Endothelial cell (in vitro differentiated cells): ENCODE measurements at regions not wholly inside any gene's neighbourhood (a gene's known extent, or its start where the extent isn't known, plus 50 kb on each side); places are given as distances from the start of the nearest gene placed in this dataset.

Experiments
- DNase-seq: peaks from one replicate; pipeline ENCODE4 v3.0.0; 2021; ENCODE audit warnings: low spot score
- H3K27ac Mint-ChIP-seq: one replicate; pipeline ENCODE4 v1.8.0; 2021; ENCODE audit warnings: mixed read lengths, inconsistent platforms; ENCODE audit not compliant: unreplicated experiment
- H3K27me3 Mint-ChIP-seq: one replicate; pipeline ENCODE4 v1.8.0; 2021; ENCODE audit warnings: mild to moderate bottlenecking, moderate library complexity, mixed read lengths, inconsistent platforms; ENCODE audit not compliant: unreplicated experiment
- H3K36me3 Mint-ChIP-seq: one replicate; pipeline ENCODE4 v1.8.0; 2021; ENCODE audit warnings: mild to moderate bottlenecking, low read depth, mixed read lengths, inconsistent platforms; ENCODE audit not compliant: unreplicated experiment
- H3K4me1 Mint-ChIP-seq: one replicate; pipeline ENCODE4 v1.8.0; 2021; ENCODE audit warnings: mild to moderate bottlenecking, mixed read lengths, inconsistent platforms; ENCODE audit not compliant: unreplicated experiment
- H3K4me3 Mint-ChIP-seq: one replicate; pipeline ENCODE4 v1.8.0; 2021; ENCODE audit warnings: mild to moderate bottlenecking, mixed read lengths, inconsistent platforms; ENCODE audit not compliant: unreplicated experiment
- H3K9me3 Mint-ChIP-seq: one replicate; pipeline ENCODE4 v1.8.0; 2021; ENCODE audit warnings: mixed read lengths, inconsistent platforms; ENCODE audit not compliant: unreplicated experiment
- TF ChIP-seq, protein P1 (sequence below): fragments of 200-600 bp; sonication (generic); IDR thresholded peaks from one replicate; pipeline ENCODE4 v1.5.0; 2021; ENCODE audit warnings: antibody characterized with exemption; ENCODE audit not compliant: unreplicated experiment

- H3K27me3 Mint-ChIP-seq, result no peaks in the 10 kb centered on the region
- no peaks in the 10 kb centered on the region for H3K36me3 Mint-ChIP-seq
- H3K27ac Mint-ChIP-seq, result no peak overlapping the region
- H3K4me3 Mint-ChIP-seq, result no peak overlapping the region
- H3K4me1 Mint-ChIP-seq, result no peaks in the 10 kb centered on the region
- H3K9me3 Mint-ChIP-seq, result no peaks in the 10 kb centered on the region
- peak; percentile 7 for DNase-seq
- TF ChIP-seq, protein P1, sequence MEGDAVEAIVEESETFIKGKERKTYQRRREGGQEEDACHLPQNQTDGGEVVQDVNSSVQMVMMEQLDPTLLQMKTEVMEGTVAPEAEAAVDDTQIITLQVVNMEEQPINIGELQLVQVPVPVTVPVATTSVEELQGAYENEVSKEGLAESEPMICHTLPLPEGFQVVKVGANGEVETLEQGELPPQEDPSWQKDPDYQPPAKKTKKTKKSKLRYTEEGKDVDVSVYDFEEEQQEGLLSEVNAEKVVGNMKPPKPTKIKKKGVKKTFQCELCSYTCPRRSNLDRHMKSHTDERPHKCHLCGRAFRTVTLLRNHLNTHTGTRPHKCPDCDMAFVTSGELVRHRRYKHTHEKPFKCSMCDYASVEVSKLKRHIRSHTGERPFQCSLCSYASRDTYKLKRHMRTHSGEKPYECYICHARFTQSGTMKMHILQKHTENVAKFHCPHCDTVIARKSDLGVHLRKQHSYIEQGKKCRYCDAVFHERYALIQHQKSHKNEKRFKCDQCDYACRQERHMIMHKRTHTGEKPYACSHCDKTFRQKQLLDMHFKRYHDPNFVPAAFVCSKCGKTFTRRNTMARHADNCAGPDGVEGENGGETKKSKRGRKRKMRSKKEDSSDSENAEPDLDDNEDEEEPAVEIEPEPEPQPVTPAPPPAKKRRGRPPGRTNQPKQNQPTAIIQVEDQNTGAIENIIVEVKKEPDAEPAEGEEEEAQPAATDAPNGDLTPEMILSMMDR, result no peak
Observed at GRCh38 chr7:42736931-42737330, 174.9 kb downstream of the C7orf25 start.

DNA sequence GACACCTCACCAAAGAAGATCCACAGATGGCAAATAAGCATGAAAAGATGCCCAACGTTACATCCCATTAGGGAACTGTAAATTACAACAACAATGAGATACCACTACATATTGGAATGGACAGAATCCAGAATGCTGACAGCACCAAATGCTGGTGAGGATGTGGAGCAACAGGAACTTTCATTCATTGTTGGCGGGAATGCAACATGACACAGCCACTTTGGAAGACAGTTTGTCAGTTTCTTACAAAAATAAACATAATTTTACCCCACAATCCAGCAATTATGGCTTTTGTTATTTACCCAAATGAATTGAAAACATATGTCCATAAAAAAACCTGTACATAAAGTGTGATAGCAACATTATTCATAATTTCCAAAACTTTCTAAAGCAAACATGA is 176.8 kb downstream of the C7orf25 start:
- H3K27ac Mint-ChIP-seq, result no peak overlapping the region
- no peak overlapping the region for H3K4me3 Mint-ChIP-seq
- H3K27me3 Mint-ChIP-seq, result no peaks in the 10 kb centered on the region
- no peaks in the 10 kb centered on the region for H3K9me3 Mint-ChIP-seq
- no peaks in the 10 kb centered on the region for H3K4me1 Mint-ChIP-seq
- TF ChIP-seq, protein P1, result no peak
- DNase-seq, result no peak
- H3K36me3 Mint-ChIP-seq, result no peaks in the 10 kb centered on the region

GRCh38 chr7:42734568-42734967 is 177.3 kb downstream of the C7orf25 start:
- H3K27me3 Mint-ChIP-seq, result no peaks in the 10 kb centered on the region
- no peaks in the 10 kb centered on the region for H3K9me3 Mint-ChIP-seq
- no peak overlapping the region for H3K27ac Mint-ChIP-seq
- no peaks in the 10 kb centered on the region for H3K36me3 Mint-ChIP-seq
- H3K4me3 Mint-ChIP-seq, result no peak overlapping the region
- TF ChIP-seq, protein P1, result no peak
- DNase-seq, result no peak
- no peaks in the 10 kb centered on the region for H3K4me1 Mint-ChIP-seq

DNA sequence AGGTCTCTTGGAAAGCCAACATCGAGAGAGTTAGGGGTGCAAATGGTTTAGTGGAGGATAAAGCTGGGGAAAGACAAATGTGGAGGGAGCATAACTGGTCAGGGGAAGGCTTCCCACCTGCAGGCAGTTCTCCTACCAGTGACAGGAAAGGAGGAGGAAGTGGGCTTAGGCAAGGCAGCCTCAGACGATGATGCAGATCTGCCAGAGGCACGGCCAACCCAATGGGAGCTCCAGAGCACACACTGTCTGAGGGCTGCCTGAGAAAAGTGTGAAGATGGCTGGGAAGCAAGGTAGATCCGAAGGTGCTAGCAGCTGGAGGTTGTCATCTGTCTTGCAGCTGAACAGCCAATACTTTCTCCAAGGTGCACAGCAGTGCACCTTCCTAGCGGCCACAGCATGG is 178.8 kb downstream of the C7orf25 start:
- TF ChIP-seq, protein P1, result no peak
- Mint-ChIP-seq H3K27ac (no peak overlapping the region), H3K4me1 (no peaks in the 10 kb centered on the region), H3K36me3 (no peaks in the 10 kb centered on the region), H3K4me3 (no peak overlapping the region), H3K27me3 (no peaks in the 10 kb centered on the region), H3K9me3 (no peaks in the 10 kb centered on the region)
- no peak for DNase-seq

GRCh38 chr7:42730586-42730985 is 181.3 kb downstream of the C7orf25 start:
- DNase-seq, result no peak
- Mint-ChIP-seq H3K4me1 (no peaks in the 10 kb centered on the region), H3K36me3 (no peaks in the 10 kb centered on the region), H3K27ac (no peak overlapping the region), H3K4me3 (no peak overlapping the region), H3K27me3 (no peaks in the 10 kb centered on the region), H3K9me3 (no peaks in the 10 kb centered on the region)
- TF ChIP-seq, protein P1, result no peak
